Central memory CD8-positive, alpha-beta T cell (primary cell): ENCODE measurements at regions not wholly inside any gene's neighbourhood (a gene's known extent, or its start where the extent isn't known, plus 50 kb on each side); places are given as distances from the start of the nearest gene placed in this dataset.

ENCODE experiments used
- ATAC-seq: fragments of 150-1000 bp; cut with Tn5 transposase; replicated peaks from 2 replicates; pipeline ENCODE4 v1.10.0; 2022; ENCODE audit warnings: mild to moderate bottlenecking, moderate FRiP score, moderate number of reproducible peaks; ENCODE audit not compliant: poor library complexity, severe bottlenecking; ENCODE audit errors: extremely low read depth
- DNase-seq, 2 donors: peaks; one replicate each; pipeline ENCODE4 v3.0.0; 2021; ENCODE audit warnings: low spot score in 2 of 2
- H3K27ac Mint-ChIP-seq: one replicate; pipeline ENCODE4 v1.8.0; 2022; ENCODE audit warnings: low read depth, mild to moderate bottlenecking, moderate library complexity, mixed read lengths
- H3K27me3 Mint-ChIP-seq: one replicate; pipeline ENCODE4 v1.8.0; 2022; ENCODE audit warnings: mixed read lengths
- H3K36me3 Mint-ChIP-seq: one replicate; pipeline ENCODE4 v1.8.0; 2022; ENCODE audit warnings: mild to moderate bottlenecking, moderate library complexity, mixed read lengths; ENCODE audit not compliant: insufficient read depth
- H3K4me1 Mint-ChIP-seq: one replicate; pipeline ENCODE4 v1.8.0; 2022; ENCODE audit warnings: mixed read lengths
- H3K4me3 Mint-ChIP-seq: one replicate; pipeline ENCODE4 v1.8.0; 2022; ENCODE audit warnings: mild to moderate bottlenecking, moderate library complexity, mixed read lengths
- H3K9me3 Mint-ChIP-seq: one replicate; pipeline ENCODE4 v1.8.0; 2022; ENCODE audit warnings: mixed read lengths

- DNase-seq (no peak), ATAC-seq (no peak)
- Mint-ChIP-seq H3K36me3 (no peaks in the 10 kb centered on the region), H3K27ac (no peak overlapping the region), H3K4me1 (no peaks in the 10 kb centered on the region), H3K9me3 (peaks cover 5% of the 10 kb centered on the region), H3K4me3 (no peak overlapping the region), H3K27me3 (peaks cover 52% of the 10 kb centered on the region)
These were observed 52.0 kb upstream of the TANC2 start for GRCh38 chr17:62913991-62914570.

DNA sequence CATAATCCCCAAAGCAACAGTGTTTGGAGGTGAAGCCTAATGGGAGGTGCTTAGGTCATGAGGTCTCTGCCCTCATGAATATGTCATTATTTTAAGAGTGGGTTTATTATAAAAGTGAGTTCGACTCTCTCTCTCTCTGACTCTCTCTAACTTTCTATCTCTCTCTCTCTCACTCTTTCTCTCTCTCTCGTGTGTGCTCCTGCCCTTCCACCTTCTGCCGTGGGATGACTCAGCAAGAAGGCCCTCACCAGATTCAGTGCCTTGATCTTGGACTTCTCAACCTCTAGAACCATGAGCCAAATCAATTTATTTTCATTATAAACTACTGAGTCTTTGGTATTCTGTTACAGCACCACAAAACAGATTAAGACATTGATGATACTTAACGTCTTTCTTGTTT, 53.7 kb upstream of the TANC2 start:
- DNase-seq (no peak), ATAC-seq (no peak)
- H3K27ac Mint-ChIP-seq: no peak overlapping the region
- H3K9me3 Mint-ChIP-seq: peaks cover 5% of the 10 kb centered on the region
- peaks cover 58% of the 10 kb centered on the region for H3K27me3 Mint-ChIP-seq
- H3K4me3 Mint-ChIP-seq: no peak overlapping the region
- no peaks in the 10 kb centered on the region for H3K4me1 Mint-ChIP-seq
- no peaks in the 10 kb centered on the region for H3K36me3 Mint-ChIP-seq

DNA sequence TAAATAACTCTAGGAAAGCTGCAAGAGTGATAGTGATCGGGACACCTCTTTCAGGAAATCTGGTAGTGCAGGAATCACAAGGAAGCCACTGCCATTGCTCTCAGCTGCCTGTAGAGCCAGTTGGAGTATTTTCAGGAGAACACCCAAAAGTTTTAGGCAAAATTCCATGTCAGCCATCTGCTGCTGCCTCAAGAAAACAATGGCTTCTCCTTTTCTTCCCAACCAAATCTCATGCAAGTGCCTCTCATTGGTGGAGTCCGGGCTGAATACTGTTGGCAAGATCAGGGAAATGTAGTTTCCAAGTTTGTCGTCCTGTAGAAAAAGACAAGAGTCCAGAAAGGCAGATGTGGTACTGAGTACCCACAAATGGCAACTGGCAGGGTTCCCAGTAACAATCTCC, 54.9 kb upstream of the TANC2 start:
- DNase-seq: no peak
- peaks cover 5% of the 10 kb centered on the region for H3K9me3 Mint-ChIP-seq
- no peak overlapping the region for H3K27ac Mint-ChIP-seq

GRCh38 chr17:62910277-62910676, 55.8 kb upstream of the TANC2 start:
- no peak for DNase-seq
- Mint-ChIP-seq H3K27me3 (peaks cover 52% of the 10 kb centered on the region), H3K4me1 (no peaks in the 10 kb centered on the region), H3K4me3 (no peak overlapping the region), H3K27ac (no peak overlapping the region), H3K9me3 (peaks cover 5% of the 10 kb centered on the region), H3K36me3 (no peaks in the 10 kb centered on the region)
- ATAC-seq: no peak

More for the DNA sequence above, 54.9 kb upstream of the TANC2 start:
- Mint-ChIP-seq H3K36me3 (no peaks in the 10 kb centered on the region), H3K4me3 (no peak overlapping the region), H3K27me3 (peaks cover 55% of the 10 kb centered on the region), H3K4me1 (no peaks in the 10 kb centered on the region)
- ATAC-seq: no peak

DNA sequence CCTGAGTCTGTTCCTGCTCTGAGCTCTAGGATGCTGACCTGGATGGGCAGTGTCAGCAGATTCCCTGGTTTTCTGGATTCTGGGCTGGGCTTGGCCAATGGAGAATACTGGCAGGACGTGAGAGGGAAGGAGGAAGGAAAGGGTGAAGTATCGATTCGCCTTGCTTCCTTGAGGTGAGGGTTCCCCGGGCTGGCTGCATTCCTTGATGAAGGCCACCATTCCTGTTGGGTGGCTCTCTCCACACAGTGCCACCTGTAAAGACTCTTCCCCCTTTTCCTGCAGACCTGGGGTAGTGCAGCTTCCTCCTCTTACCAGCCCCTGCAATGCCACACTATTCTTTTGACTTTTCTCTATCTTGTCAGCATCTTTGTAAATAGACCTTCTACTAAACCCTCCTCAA, 58.1 kb upstream of the TANC2 start:
- H3K27me3 Mint-ChIP-seq: peaks cover 35% of the 10 kb centered on the region
- ATAC-seq (no peak), DNase-seq (no peak)
- H3K36me3 Mint-ChIP-seq: no peaks in the 10 kb centered on the region
- no peak overlapping the region for H3K27ac Mint-ChIP-seq
- peaks cover 5% of the 10 kb centered on the region for H3K9me3 Mint-ChIP-seq
- H3K4me3 Mint-ChIP-seq: no peak overlapping the region
- no peaks in the 10 kb centered on the region for H3K4me1 Mint-ChIP-seq

DNA sequence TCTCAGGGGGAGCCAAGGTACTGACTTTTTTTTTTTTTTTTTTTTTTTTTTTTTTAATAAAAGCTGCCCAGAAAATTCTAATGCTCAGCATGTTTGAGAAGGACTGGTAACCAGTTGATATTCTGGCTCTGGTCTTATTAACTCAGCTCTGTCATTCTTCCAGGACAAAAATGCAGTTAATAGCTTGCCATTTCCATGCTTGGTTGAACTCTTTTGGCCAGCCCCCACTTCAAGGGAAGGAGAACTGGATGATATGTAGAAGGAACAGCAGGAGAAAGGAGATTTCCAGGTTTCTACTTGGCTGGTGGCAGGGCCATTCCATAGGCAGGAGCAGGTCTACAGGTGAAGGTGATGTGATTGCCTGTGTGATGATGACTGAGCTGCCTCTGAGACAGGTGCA, 59.2 kb upstream of the TANC2 start:
- ATAC-seq: no peak
- Mint-ChIP-seq H3K9me3 (no peaks in the 10 kb centered on the region), H3K36me3 (no peaks in the 10 kb centered on the region), H3K27ac (no peak overlapping the region), H3K27me3 (peaks cover 36% of the 10 kb centered on the region), H3K4me1 (no peaks in the 10 kb centered on the region), H3K4me3 (no peak overlapping the region)
- DNase-seq: no peak

GRCh38 chr17:62905233-62905632, 60.8 kb upstream of the TANC2 start:
- H3K36me3 Mint-ChIP-seq: no peaks in the 10 kb centered on the region
- ATAC-seq (no peak), DNase-seq (no peak)
- no peaks in the 10 kb centered on the region for H3K4me1 Mint-ChIP-seq
- no peak overlapping the region for H3K27ac Mint-ChIP-seq
- H3K4me3 Mint-ChIP-seq: no peak overlapping the region
- H3K9me3 Mint-ChIP-seq: no peaks in the 10 kb centered on the region
- H3K27me3 Mint-ChIP-seq: peaks cover 37% of the 10 kb centered on the region

- no peaks in the 10 kb centered on the region for H3K4me1 Mint-ChIP-seq
- no peak for ATAC-seq
- H3K27ac Mint-ChIP-seq: peak overlapping the region; percentile 2
- H3K4me3 Mint-ChIP-seq: no peak overlapping the region
- DNase-seq: no peak
- H3K36me3 Mint-ChIP-seq: no peaks in the 10 kb centered on the region
- peaks cover 59% of the 10 kb centered on the region for H3K27me3 Mint-ChIP-seq
- no peaks in the 10 kb centered on the region for H3K9me3 Mint-ChIP-seq
These were observed 63.4 kb upstream of the TANC2 start for GRCh38 chr17:62902531-62903220.

DNA sequence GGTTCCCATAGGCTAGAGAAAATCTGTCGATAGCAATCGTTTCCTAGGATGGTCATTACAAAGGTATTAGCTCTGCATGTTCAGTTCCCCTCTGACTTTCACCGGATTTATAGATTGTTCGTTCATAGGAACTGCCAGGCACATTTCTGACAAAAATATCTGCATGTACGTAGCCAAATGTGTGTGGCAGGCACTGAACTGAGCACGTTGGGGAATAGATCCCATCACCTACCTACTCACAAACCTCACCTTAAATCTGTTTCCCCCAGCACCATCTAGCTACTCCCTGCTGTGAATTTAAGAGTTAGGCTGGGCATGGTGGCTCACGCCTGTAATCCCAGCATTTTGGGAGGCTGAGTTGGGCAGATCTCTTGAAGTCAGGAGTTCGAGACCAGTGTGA, 64.5 kb upstream of the TANC2 start:
- no peak for ATAC-seq
- DNase-seq: no peak
- Mint-ChIP-seq H3K27ac (no peak overlapping the region), H3K4me3 (no peak overlapping the region), H3K4me1 (no peaks in the 10 kb centered on the region), H3K36me3 (no peaks in the 10 kb centered on the region), H3K27me3 (peaks cover 59% of the 10 kb centered on the region), H3K9me3 (no peaks in the 10 kb centered on the region)

GRCh38 chr17:62900096-62900495, 65.9 kb upstream of the TANC2 start:
- Mint-ChIP-seq H3K36me3 (no peaks in the 10 kb centered on the region), H3K9me3 (no peaks in the 10 kb centered on the region), H3K4me3 (no peak overlapping the region), H3K27me3 (peaks cover 69% of the 10 kb centered on the region), H3K27ac (no peak overlapping the region), H3K4me1 (no peaks in the 10 kb centered on the region)
- ATAC-seq (no peak), DNase-seq (no peak)

DNA sequence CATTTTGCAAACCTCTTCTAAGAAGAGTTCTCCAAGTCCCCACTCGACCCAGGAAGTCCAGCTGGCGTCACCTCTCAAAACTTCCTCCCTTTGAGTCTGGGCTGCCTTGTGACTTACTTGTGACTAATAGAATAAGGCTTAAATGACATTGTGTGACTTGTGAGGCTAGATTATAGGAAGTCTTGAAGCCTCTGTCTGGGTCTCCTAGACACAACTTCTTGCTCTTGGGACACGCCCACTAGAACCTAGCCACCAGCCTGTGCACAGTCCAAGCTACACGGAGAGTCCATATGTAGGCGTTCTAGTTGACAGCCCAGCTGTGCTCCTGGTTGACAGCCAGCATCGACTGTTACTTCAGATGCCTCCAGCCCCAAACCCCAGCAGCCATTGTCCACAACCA, 66.7 kb upstream of the TANC2 start:
- H3K27me3 Mint-ChIP-seq: peaks cover 71% of the 10 kb centered on the region
- no peak overlapping the region for H3K4me3 Mint-ChIP-seq
- no peaks in the 10 kb centered on the region for H3K9me3 Mint-ChIP-seq
- H3K36me3 Mint-ChIP-seq: no peaks in the 10 kb centered on the region
- H3K4me1 Mint-ChIP-seq: no peaks in the 10 kb centered on the region
- no peak overlapping the region for H3K27ac Mint-ChIP-seq
- DNase-seq: no peak
- ATAC-seq: no peak

DNA sequence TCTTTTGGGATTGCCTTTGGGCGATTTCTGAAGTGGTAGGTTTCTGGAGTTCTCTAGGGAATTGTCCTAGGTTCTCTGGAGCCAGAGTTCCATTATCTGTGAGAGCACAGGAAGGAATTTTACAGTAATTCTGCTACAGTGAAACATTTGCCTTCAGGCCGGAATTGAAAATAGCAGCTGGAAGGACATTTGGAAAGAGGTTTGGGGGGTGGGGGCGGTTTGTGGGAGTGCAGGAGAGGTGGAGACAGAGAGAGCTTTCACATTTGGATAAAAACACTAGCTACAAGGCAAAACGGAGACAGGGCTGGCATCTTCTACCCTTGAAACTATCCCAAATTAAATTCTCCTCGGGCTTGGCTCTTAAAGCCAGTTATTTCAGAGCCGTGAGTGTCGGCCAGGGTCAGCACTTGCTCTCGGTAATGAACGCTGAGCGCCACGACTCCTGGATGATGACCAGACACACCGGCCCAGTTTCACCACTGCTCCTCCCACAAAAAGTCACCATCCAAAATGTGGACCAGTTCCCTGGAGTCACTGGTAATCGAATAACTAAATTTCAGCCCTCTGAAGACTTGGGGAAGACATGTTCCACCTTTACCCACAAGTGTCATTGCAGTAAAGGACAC, 67.7 kb upstream of the TANC2 start:
- DNase-seq (no peak), ATAC-seq (no peak)
- H3K27ac Mint-ChIP-seq: no peak overlapping the region
- peaks cover 71% of the 10 kb centered on the region for H3K27me3 Mint-ChIP-seq
- no peaks in the 10 kb centered on the region for H3K9me3 Mint-ChIP-seq
- no peaks in the 10 kb centered on the region for H3K4me1 Mint-ChIP-seq
- no peaks in the 10 kb centered on the region for H3K36me3 Mint-ChIP-seq
- no peak overlapping the region for H3K4me3 Mint-ChIP-seq

- Mint-ChIP-seq H3K27ac (no peak overlapping the region), H3K4me3 (no peak overlapping the region), H3K36me3 (no peaks in the 10 kb centered on the region), H3K4me1 (no peaks in the 10 kb centered on the region), H3K9me3 (no peaks in the 10 kb centered on the region), H3K27me3 (peaks cover 65% of the 10 kb centered on the region)
- ATAC-seq (no peak), DNase-seq (no peak)
These were observed 68.3 kb upstream of the TANC2 start for GRCh38 chr17:62897706-62898105.
